NCI-H128 (cell line): ENCODE measurements at regions not wholly inside any gene's neighbourhood (a gene's known extent, or its start where the extent isn't known, plus 50 kb on each side); places are given as distances from the start of the nearest gene placed in this dataset.
A peak's percentile ranks its signal among the peaks of the same experiment; 100 is the strongest.
"Not testable (repeated sequence)": the region's sequence is repeated elsewhere in the genome, so short reads cannot be mapped to it uniquely, and the experiment has no call there.

Source experiments
- DNase-seq: peaks from one replicate; lab custom pipeline; 2025; ENCODE audit not compliant: unreplicated experiment; lab: John Stamatoyannopoulos, UW

GRCh38 chr1:74937176-74937575, 197.0 kb upstream of the LHX8 start:
- peak; percentile 50 for DNase-seq

GRCh38 chr1:74943046-74943445, 191.1 kb upstream of the LHX8 start:
- DNase-seq, result no peak

DNA sequence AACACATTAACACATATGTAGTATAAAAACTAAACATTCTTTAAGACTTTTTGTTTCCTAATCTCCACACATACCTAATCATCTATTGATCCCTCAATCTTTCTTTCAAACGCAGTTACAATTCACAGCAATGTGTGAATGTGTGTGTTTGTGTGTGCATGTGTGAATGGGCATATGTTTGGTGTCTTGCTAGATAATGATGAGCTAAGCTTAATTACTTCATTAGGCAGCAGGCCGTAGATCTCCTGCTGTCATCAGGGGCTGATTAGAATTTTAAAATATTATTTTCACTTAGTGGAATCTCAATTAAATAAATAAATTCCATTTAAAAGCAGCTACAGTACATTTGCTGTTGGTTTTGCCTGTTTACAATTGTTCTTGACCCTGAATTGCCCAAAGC, 187.8 kb upstream of the LHX8 start:
- no peak for DNase-seq

GRCh38 chr1:74949348-74949747, 184.8 kb upstream of the LHX8 start:
- DNase-seq, result not testable (repeated sequence)

- not testable (repeated sequence) for DNase-seq
These were observed 182.2 kb upstream of the LHX8 start for GRCh38 chr1:74951981-74952380.

GRCh38 chr1:74952786-74953185, 181.4 kb upstream of the LHX8 start:
- DNase-seq, result no peak

- DNase-seq, result no peak
These were observed 180.6 kb upstream of the LHX8 start for GRCh38 chr1:74953622-74954021.

- no peak for DNase-seq
These were observed 171.1 kb upstream of the LHX8 start for GRCh38 chr1:74963120-74963519.

DNA sequence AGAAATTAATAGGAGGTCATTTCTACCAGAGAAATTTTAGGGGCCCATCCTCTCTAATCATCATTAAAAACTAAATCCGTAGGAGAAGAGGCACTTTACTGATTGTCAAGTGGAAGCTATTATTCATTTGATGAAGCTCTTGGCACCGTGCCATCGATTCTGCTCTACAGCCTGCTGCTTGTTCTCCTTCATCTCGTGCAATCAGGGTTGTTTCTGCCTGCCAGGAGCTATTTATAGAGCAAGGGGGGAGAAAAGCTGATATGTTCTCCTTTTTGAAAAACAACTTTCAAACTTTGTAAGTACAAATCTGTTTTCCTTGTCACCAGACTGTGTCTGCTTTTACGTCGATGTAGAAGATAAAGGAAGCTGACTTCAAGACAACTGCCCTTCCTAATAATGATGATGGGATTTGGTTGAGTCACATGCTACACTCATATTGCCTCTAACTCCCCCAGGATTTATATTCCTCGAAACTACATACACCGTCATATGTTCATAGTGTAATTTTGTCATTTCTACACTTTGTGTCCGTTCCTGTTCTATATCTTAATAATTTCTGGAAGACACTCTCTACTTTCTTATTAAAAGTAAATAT, 169.6 kb upstream of the LHX8 start:
- DNase-seq, result peak; percentile 92

- no peak for DNase-seq
These were observed 164.5 kb upstream of the LHX8 start for GRCh38 chr1:74969566-74970135.

- no peak for DNase-seq
These were observed 162.2 kb upstream of the LHX8 start for GRCh38 chr1:74971982-74972381.

DNA sequence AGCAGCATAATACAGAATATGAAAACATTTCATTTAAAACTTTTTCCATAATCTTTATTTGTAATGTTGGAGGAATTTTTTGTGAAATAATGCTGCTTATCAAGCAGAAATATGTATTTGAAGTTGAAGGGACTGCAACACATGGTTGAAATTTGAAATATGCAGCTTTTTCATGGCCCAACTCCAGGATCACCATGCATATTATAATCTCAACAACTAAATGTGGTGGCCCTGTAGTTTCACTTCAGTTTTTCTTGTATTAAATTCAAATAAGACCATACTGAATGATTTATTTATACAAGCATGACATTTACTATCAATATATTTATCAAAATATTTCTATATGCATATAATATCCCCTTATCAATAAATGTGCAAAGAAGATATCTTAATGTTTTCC, 157.7 kb upstream of the LHX8 start:
- no peak for DNase-seq

DNA sequence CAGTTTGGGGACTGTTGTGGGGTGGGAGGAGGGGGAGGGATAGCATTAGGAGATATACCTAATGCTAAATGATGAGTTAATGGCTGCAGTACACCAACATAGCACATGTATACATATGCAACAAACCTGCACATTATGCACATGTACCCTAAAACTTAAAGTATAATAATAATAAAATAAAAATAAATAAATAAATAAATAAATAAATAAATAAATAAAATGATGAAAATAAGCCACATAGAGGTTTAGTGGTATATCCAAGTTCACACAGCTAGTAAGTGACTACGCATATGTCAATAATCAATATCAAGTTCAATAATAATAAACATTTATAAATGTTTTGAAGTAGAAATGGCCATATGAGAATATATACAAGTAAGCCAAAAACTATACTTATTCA, 141.7 kb upstream of the LHX8 start:
- DNase-seq, result not testable (repeated sequence)

GRCh38 chr1:74995821-74996220, 138.4 kb upstream of the LHX8 start:
- DNase-seq, result peak; percentile 45

DNA sequence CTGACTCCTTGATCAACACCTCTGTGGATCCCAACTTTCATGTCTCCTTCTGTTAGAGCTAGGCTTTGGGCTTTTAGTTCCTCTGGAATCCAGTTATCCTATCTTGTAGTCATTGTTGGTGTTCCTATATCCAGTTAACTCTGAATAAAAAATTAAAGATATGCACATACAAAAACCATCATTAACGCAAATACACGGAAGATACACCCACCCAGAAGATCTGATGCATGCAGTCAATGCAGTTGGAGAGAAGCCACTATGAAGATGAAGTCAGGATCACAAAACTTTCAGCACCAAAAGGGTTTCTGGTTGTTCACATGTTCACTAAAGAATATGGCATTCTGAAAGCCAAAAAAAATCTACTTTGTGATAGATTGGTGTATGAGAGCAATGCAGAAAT, 123.6 kb upstream of the LHX8 start:
- no peak for DNase-seq

DNA sequence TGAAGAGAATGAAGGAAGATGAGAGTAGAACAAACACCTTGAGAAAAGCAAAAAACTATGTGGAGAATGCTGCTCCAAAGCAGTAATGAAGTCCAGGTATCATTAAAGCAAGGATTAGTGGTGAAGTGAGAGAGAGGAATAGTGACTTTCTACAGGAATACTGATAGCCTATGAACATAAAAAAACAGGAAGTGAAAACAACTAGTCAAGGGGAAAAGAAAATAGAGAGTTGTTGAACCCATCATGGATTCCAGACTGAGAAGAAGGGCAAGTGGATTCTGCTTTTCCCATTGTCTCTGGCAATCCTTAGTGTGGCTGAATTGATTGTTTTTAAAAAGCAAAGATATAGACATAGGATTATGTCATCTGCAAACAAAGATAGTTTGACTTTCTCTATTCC, 119.9 kb upstream of the LHX8 start:
- no peak for DNase-seq

DNA sequence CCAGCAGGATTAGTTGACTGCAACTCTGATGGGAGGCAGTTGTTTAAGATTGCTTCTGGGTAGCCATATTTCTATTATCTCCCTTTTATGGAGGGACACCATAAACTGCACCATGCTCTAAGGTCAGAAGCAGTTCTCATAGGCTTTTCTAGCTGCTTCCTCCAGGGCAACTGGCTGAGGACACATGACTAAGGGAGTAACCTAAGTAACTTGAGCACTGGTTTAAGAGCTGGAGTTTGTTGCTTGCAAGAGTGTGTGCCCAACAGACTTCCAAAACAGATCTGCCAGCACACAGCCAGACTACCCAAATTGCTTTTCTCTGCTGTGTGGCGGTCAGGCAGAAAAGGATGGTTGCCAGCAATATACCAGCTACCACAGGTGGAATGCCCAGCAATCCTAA, 111.2 kb upstream of the LHX8 start:
- DNase-seq, result no peak

DNA sequence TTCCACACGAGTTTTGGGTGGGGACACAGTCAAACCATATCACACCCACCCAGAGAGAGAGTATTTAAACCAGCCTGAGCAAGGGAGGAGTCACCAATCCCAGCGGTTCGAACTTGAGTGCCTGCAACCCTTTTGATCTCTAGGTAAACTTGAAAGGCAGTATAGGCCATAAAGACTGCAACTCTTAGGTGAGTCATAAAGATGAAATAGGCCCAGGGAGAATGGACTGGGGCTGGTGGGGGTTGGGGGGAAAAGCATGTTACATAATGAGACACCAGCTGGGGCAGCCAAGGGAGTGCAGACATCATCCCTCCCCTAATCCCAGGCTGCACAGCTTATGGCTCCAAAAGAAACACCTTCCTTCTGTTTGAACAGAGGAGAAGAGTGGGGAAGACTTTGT, 99.8 kb upstream of the LHX8 start:
- DNase-seq, result no peak

DNA sequence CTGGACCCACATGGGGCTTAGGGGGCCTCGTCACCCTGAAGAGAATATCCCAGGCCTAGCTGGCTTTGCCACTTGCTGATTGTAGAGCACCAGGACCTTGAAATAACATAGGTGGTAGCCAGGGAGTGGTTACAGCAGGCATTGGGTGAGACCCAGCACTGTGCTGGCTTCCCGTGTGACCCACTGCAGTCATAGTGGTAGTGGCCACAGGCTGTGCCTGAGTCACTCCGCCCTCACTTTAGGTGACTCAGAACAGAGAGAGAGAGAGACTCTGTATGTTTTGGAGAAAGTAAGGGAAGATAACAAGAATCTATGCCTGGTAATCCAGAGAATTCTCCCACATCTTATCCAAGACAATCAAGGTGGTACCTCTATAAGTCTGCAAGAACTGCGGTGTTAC, 98.7 kb upstream of the LHX8 start:
- no peak for DNase-seq

DNA sequence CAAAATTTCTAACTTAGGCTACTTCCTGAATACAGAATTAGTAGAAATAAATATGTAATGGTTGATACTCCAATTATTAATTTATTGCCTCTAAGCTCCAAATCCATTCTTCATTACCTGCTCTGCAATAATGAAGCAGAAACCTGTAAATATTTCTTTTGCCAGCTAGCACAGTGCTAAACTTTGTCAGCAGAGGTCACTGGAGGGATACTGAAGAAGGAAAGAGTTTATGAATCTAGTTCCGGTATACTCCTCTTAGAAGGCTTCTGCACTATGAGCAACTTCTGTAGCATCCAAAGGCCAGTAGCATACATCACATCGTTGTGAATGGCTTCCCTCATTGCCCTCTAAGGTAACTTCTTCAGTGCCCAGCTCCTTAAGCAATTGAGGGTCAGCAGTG, 81.0 kb upstream of the LHX8 start:
- DNase-seq, result no peak

- DNase-seq, result no peak
These were observed 75.8 kb upstream of the LHX8 start for GRCh38 chr1:75058424-75058823.

GRCh38 chr1:75062111-75062510, 72.1 kb upstream of the LHX8 start:
- no peak for DNase-seq

- no peak for DNase-seq
These were observed 66.2 kb upstream of the LHX8 start for GRCh38 chr1:75067975-75068374.
